ENCODE measurements at regions not wholly inside any gene's neighbourhood (a gene's known extent, or its start where the extent isn't known, plus 50 kb on each side); places are given as distances from the start of the nearest gene placed in this dataset.

GRCh38 chr4:75207902-75208301 is 275.0 kb downstream of the PARM1 start:
- TF ChIP-seq CTCF (IDR thresholded peaks at IDR 0.05) = no peak
- no peak for TF ChIP-seq POLR2A (IDR thresholded peaks at IDR 0.05)

All from adrenal gland (tissue), 5 donors.